GM21576 (cell line): ENCODE measurements at regions not wholly inside any gene's neighbourhood (a gene's known extent, or its start where the extent isn't known, plus 50 kb on each side); places are given as distances from the start of the nearest gene placed in this dataset.

Experiments used
- ATAC-seq: cut with Tn5 transposase; IDR thresholded peaks from one replicate; pipeline ENCODE4 v1.9.1; 2021; ENCODE audit warnings: mild to moderate bottlenecking, moderate library complexity; ENCODE audit not compliant: unreplicated experiment

- ATAC-seq: no peak
Measured at GRCh38 chr3:78398401-78398800, 1358.5 kb downstream of the ROBO2 start.

- ATAC-seq: no peak
Measured at GRCh38 chr3:78402720-78403119, 1362.8 kb downstream of the ROBO2 start.

GRCh38 chr3:78405745-78406144 lies 1362.1 kb downstream of the ROBO1 start:
- no peak for ATAC-seq

- no peak for ATAC-seq
Measured at GRCh38 chr3:78406396-78406795, 1361.4 kb downstream of the ROBO1 start.

GRCh38 chr3:78410077-78410476 lies 1357.7 kb downstream of the ROBO1 start:
- no peak for ATAC-seq

- ATAC-seq: no peak
Measured at GRCh38 chr3:78414261-78414660, 1353.5 kb downstream of the ROBO1 start.

- no peak for ATAC-seq
Measured at GRCh38 chr3:78420611-78421010, 1347.2 kb downstream of the ROBO1 start.

- ATAC-seq: no peak
Measured at GRCh38 chr3:78421247-78421966, 1346.4 kb downstream of the ROBO1 start.

GRCh38 chr3:78424656-78425055 lies 1343.1 kb downstream of the ROBO1 start:
- no peak for ATAC-seq

GRCh38 chr3:78426454-78426853 lies 1341.3 kb downstream of the ROBO1 start:
- ATAC-seq: no peak

- ATAC-seq: no peak
Measured at GRCh38 chr3:78427303-78427702, 1340.5 kb downstream of the ROBO1 start.

GRCh38 chr3:78430741-78431140 lies 1337.1 kb downstream of the ROBO1 start:
- no peak for ATAC-seq

- ATAC-seq: no peak
Measured at GRCh38 chr3:78434801-78435200, 1333.0 kb downstream of the ROBO1 start.

GRCh38 chr3:78455166-78455565 lies 1312.6 kb downstream of the ROBO1 start:
- ATAC-seq: no peak

GRCh38 chr3:78455712-78456433 lies 1311.9 kb downstream of the ROBO1 start:
- ATAC-seq: no peak

- no peak for ATAC-seq
Measured at GRCh38 chr3:78459796-78460195, 1308.0 kb downstream of the ROBO1 start.

GRCh38 chr3:78462021-78462420 lies 1305.8 kb downstream of the ROBO1 start:
- no peak for ATAC-seq

GRCh38 chr3:78476076-78476475 lies 1291.7 kb downstream of the ROBO1 start:
- ATAC-seq: no peak

GRCh38 chr3:78481050-78481449 lies 1286.7 kb downstream of the ROBO1 start:
- ATAC-seq: no peak

- ATAC-seq: no peak
Measured at GRCh38 chr3:78483090-78483489, 1284.7 kb downstream of the ROBO1 start.

GRCh38 chr3:78494851-78495250 lies 1272.9 kb downstream of the ROBO1 start:
- ATAC-seq: no peak

- no peak for ATAC-seq
Measured at GRCh38 chr3:78495301-78495700, 1272.5 kb downstream of the ROBO1 start.
